ENCODE measurements at regions not wholly inside any gene's neighbourhood (a gene's known extent, or its start where the extent isn't known, plus 50 kb on each side); places are given as distances from the start of the nearest gene placed in this dataset.

DNA sequence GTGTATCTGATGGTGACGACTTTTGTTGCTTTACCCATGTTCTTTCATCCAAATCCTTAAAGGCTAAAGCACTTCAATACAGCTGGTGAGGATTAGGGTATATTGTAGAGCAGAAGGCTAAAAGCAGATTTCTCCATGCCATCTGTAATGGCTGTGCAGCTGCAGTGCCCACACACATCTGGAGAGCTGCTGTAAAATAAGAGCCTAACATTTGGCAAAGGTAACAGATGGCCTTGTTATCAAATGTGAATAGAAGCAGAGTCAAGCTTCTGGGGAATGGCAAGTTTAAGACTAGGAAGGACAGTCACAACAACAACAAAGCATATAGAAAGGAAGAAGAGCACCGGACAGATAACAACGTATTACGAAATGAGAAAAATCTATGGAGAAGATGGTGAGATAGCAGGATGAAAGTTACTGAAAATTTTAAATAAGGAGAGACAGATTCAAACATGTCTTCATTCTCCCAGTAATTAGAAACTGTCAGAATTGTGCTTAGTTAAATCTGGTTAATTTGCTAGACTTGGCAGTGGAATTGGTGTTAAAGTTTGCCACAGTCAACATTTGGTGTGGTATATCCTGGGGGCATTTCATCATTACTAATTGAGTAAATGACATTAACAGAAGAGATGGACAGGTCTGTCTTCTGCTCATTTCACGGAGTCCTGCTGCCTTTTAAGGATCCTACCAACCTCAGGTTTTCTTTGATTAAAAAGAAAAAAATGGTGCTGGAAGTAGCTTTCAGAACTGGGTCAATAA lies 1093.2 kb downstream of the ADGRL2 start:
- TF ChIP-seq, protein P1, sequence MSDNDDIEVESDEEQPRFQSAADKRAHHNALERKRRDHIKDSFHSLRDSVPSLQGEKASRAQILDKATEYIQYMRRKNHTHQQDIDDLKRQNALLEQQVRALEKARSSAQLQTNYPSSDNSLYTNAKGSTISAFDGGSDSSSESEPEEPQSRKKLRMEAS (CRISPR knock-in tag; IDR thresholded peaks at IDR 0.05), result no peak
- TF ChIP-seq, protein P2, sequence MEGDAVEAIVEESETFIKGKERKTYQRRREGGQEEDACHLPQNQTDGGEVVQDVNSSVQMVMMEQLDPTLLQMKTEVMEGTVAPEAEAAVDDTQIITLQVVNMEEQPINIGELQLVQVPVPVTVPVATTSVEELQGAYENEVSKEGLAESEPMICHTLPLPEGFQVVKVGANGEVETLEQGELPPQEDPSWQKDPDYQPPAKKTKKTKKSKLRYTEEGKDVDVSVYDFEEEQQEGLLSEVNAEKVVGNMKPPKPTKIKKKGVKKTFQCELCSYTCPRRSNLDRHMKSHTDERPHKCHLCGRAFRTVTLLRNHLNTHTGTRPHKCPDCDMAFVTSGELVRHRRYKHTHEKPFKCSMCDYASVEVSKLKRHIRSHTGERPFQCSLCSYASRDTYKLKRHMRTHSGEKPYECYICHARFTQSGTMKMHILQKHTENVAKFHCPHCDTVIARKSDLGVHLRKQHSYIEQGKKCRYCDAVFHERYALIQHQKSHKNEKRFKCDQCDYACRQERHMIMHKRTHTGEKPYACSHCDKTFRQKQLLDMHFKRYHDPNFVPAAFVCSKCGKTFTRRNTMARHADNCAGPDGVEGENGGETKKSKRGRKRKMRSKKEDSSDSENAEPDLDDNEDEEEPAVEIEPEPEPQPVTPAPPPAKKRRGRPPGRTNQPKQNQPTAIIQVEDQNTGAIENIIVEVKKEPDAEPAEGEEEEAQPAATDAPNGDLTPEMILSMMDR (IDR thresholded peaks at IDR 0.05), result no peak
- TF ChIP-seq, protein P3, sequence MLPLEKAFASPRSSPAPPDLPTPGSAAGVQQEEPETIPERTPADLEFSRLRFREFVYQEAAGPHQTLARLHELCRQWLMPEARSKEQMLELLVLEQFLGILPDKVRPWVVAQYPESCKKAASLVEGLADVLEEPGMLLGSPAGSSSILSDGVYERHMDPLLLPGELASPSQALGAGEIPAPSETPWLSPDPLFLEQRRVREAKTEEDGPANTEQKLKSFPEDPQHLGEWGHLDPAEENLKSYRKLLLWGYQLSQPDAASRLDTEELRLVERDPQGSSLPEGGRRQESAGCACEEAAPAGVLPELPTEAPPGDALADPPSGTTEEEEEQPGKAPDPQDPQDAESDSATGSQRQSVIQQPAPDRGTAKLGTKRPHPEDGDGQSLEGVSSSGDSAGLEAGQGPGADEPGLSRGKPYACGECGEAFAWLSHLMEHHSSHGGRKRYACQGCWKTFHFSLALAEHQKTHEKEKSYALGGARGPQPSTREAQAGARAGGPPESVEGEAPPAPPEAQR (CRISPR knock-in tag; IDR thresholded peaks at IDR 0.05), result no peak
- no peak for TF ChIP-seq ZNF416 (CRISPR knock-in tag; IDR thresholded peaks at IDR 0.05)
